ENCODE measurements at regions not wholly inside any gene's neighbourhood (a gene's known extent, or its start where the extent isn't known, plus 50 kb on each side); places are given as distances from the start of the nearest gene placed in this dataset.

DNA sequence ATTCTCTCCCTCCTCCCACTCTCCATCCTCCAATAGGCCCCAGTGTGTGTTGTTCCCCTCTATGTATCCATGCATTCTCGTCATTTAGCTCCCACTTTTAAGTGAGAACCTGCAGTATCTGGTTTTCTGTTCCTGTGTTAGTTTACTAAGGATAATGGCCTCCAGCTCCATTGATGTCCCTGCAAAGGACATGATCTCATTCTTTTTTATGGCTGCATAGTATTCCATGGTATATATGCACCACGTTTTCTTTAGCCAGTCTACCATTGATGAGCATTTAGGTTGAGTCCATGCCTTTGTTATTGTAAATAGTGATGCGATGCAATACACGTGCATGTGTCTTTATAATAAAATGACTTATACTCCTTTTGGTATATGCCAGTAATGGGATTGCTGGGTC lies 100.3 kb upstream of the USP9X start:
- Mint-ChIP-seq H3K27me3 (ENCODE audit: low read depth) (no peaks in the 10 kb centered on the region; the same call in 1 of the 2 replicates), H3K9me3 (peaks cover 60 to 61% of the 10 kb centered on the region in 2 experiments), H3K27ac (no peak overlapping the region), H3K4me3 (no peak overlapping the region), H3K4me1 (peaks cover 10 to 12% of the 10 kb centered on the region in 2 experiments), H3K36me3 (ENCODE audit: insufficient read depth in 1 of 3, low read depth in 3 of 3) (peaks cover 2 to 11% (median 5%) of the 10 kb centered on the region in 3 experiments; a peak in 6 of 7 replicates)
- WGBS (ENCODE audit: extremely low coverage, insufficient read length, low lambda C conversion rate), result no CpG with 5 or more reads among the region's 4 CpGs
- no peak overlapping the region for H2AK5ac ChIP-seq (ENCODE audit: insufficient read length, low read length)
- TF ChIP-seq, protein P1, sequence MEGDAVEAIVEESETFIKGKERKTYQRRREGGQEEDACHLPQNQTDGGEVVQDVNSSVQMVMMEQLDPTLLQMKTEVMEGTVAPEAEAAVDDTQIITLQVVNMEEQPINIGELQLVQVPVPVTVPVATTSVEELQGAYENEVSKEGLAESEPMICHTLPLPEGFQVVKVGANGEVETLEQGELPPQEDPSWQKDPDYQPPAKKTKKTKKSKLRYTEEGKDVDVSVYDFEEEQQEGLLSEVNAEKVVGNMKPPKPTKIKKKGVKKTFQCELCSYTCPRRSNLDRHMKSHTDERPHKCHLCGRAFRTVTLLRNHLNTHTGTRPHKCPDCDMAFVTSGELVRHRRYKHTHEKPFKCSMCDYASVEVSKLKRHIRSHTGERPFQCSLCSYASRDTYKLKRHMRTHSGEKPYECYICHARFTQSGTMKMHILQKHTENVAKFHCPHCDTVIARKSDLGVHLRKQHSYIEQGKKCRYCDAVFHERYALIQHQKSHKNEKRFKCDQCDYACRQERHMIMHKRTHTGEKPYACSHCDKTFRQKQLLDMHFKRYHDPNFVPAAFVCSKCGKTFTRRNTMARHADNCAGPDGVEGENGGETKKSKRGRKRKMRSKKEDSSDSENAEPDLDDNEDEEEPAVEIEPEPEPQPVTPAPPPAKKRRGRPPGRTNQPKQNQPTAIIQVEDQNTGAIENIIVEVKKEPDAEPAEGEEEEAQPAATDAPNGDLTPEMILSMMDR (conservative IDR thresholded peaks at IDR 0.05), result no peak
- H2BK12ac ChIP-seq (ENCODE audit: insufficient read length, low read depth, low read length), result no peak overlapping the region
- no peak overlapping the region for H4K8ac ChIP-seq (replicated peaks; ENCODE audit: insufficient read length, low read depth, low read length)
- H3K23me2 ChIP-seq (ENCODE audit: insufficient read length, low read depth, low read length, poor library complexity, severe bottlenecking), result no peaks in the 10 kb centered on the region
- no peak overlapping the region for H3K14ac ChIP-seq (ENCODE audit: insufficient read depth, low read length)
- H2AFZ ChIP-seq (ENCODE audit: low read length), result no peak overlapping the region
- H4K20me1 ChIP-seq (ENCODE audit: control insufficient read depth, insufficient read depth, insufficient read length), result no peaks in the 10 kb centered on the region
- no peaks in the 10 kb centered on the region for H3K9me3 ChIP-seq (ENCODE audit: control insufficient read depth, low read depth, low read length)
- H2BK15ac ChIP-seq (ENCODE audit: low read depth, low read length), result no peak overlapping the region
- no peak overlapping the region for H3K4me2 ChIP-seq (ENCODE audit: insufficient read depth, insufficient read length, low read length)
- DNase-seq, result no peak
- H3K4ac ChIP-seq (ENCODE audit: low read depth, low read length), result no peak overlapping the region
- H3K79me2 ChIP-seq (ENCODE audit: insufficient read depth, low read length), result no peaks in the 10 kb centered on the region
- H2BK120ac ChIP-seq (ENCODE audit: low read depth, low read length, poor library complexity, severe bottlenecking), result no peak overlapping the region
- H3K27ac ChIP-seq (ENCODE audit: insufficient read length, low read depth, low read length), result no peak overlapping the region
- no peak overlapping the region for H4K91ac ChIP-seq (ENCODE audit: insufficient read length, low read depth, low read length)
- peaks cover 3% of the 10 kb centered on the region; the same call in 1 of the 2 replicates for H3K4me1 ChIP-seq (ENCODE audit: insufficient read depth, low read length)
- H3K27me3 ChIP-seq (ENCODE audit: insufficient read depth, low read length), result no peaks in the 10 kb centered on the region
- H2BK20ac ChIP-seq (ENCODE audit: low read depth, low read length, poor library complexity, severe bottlenecking), result no peak overlapping the region
- no peak overlapping the region for H3K9ac ChIP-seq (ENCODE audit: extremely low read depth, insufficient read length, low read length)
- no peak overlapping the region for H3T11ph ChIP-seq (ENCODE audit: low read length)
- H3K18ac ChIP-seq (ENCODE audit: insufficient read length, low read depth, low read length), result no peak overlapping the region
- no peak overlapping the region for H3K56ac ChIP-seq (ENCODE audit: insufficient read length, low read depth, low read length)
- no peaks in the 10 kb centered on the region for H3K79me1 ChIP-seq (ENCODE audit: insufficient read depth, low read depth, low read length, poor library complexity, severe bottlenecking)
- H2BK5ac ChIP-seq (ENCODE audit: insufficient read length, low read length), result no peak overlapping the region
- H4K5ac ChIP-seq (ENCODE audit: insufficient read length, low read depth, low read length), result no peak overlapping the region
- H3K23ac ChIP-seq (ENCODE audit: insufficient read length, low read depth, low read length), result no peak overlapping the region
